ENCODE measurements at regions not wholly inside any gene's neighbourhood (a gene's known extent, or its start where the extent isn't known, plus 50 kb on each side); places are given as distances from the start of the nearest gene placed in this dataset.
A peak's percentile ranks its signal among the peaks of the same experiment; 100 is the strongest.

GRCh38 chr15:29913528-29914135 lies 91.4 kb upstream of the TJP1 start:
- no peak overlapping the region for H3K27ac ChIP-seq (ENCODE audit: low read depth, low read length)
- peaks cover 12% of the 10 kb centered on the region; the same call in 1 of the 2 replicates for H3K9me3 ChIP-seq (ENCODE audit: insufficient read depth, low read depth, low read length)
- 55% methylated on average over 4 of the region's 4 CpGs for WGBS
- no peak overlapping the region for H3K9ac ChIP-seq (ENCODE audit: low read depth, low read length)
- H3K36me3 ChIP-seq (ENCODE audit: insufficient read depth, low read length): no peaks in the 10 kb centered on the region
- H3K4me1 ChIP-seq (ENCODE audit: insufficient read depth, low read length): peaks cover 9% of the 10 kb centered on the region
- H3K4me3 ChIP-seq (ENCODE audit: low read length): no peak overlapping the region
- H3K27me3 ChIP-seq (ENCODE audit: insufficient read depth, low read length): no peaks in the 10 kb centered on the region

GRCh38 chr15:29911705-29912104 lies 89.4 kb upstream of the TJP1 start:
- H3K36me3 ChIP-seq (ENCODE audit: insufficient read depth, low read length): no peaks in the 10 kb centered on the region
- no peak overlapping the region for H3K27ac ChIP-seq (ENCODE audit: low read depth, low read length)
- WGBS: 73% methylated on average over 3 of the region's 3 CpGs
- H3K4me1 ChIP-seq (ENCODE audit: insufficient read depth, low read length): peaks cover 9% of the 10 kb centered on the region
- H3K27me3 ChIP-seq (ENCODE audit: insufficient read depth, low read length): no peaks in the 10 kb centered on the region
- H3K4me3 ChIP-seq (ENCODE audit: low read length): no peak overlapping the region
- peaks cover 12% of the 10 kb centered on the region; the same call in 1 of the 2 replicates for H3K9me3 ChIP-seq (ENCODE audit: insufficient read depth, low read depth, low read length)
- no peak overlapping the region for H3K9ac ChIP-seq (ENCODE audit: low read depth, low read length)

GRCh38 chr15:29910068-29910467 lies 87.8 kb upstream of the TJP1 start:
- H3K36me3 ChIP-seq (ENCODE audit: insufficient read depth, low read length): no peaks in the 10 kb centered on the region
- H3K27me3 ChIP-seq (ENCODE audit: insufficient read depth, low read length): no peaks in the 10 kb centered on the region
- H3K9me3 ChIP-seq (ENCODE audit: insufficient read depth, low read depth, low read length): peaks cover 12% of the 10 kb centered on the region; the same call in 1 of the 2 replicates
- H3K4me1 ChIP-seq (ENCODE audit: insufficient read depth, low read length): peaks cover 14% of the 10 kb centered on the region
- H3K9ac ChIP-seq (ENCODE audit: low read depth, low read length): no peak overlapping the region
- H3K4me3 ChIP-seq (ENCODE audit: low read length): no peak overlapping the region
- no peak overlapping the region for H3K27ac ChIP-seq (ENCODE audit: low read depth, low read length)
- 86% methylated on average over 3 of the region's 3 CpGs for WGBS

GRCh38 chr15:29904757-29905417 lies 82.6 kb upstream of the TJP1 start:
- 67% methylated on average over 3 of the region's 4 CpGs for WGBS
- no peak overlapping the region for H3K9ac ChIP-seq (ENCODE audit: low read depth, low read length)
- no peaks in the 10 kb centered on the region for H3K36me3 ChIP-seq (ENCODE audit: insufficient read depth, low read length)
- peaks cover 21% of the 10 kb centered on the region for H3K4me1 ChIP-seq (ENCODE audit: insufficient read depth, low read length)
- no peak overlapping the region for H3K4me3 ChIP-seq (ENCODE audit: low read length)
- H3K27ac ChIP-seq (ENCODE audit: low read depth, low read length): no peak overlapping the region; the same call in 1 of the 2 replicates
- no peaks in the 10 kb centered on the region for H3K9me3 ChIP-seq (ENCODE audit: insufficient read depth, low read depth, low read length)
- no peaks in the 10 kb centered on the region for H3K27me3 ChIP-seq (ENCODE audit: insufficient read depth, low read length)

GRCh38 chr15:29903785-29904464 lies 81.7 kb upstream of the TJP1 start:
- Histone ChIP-seq H3K9me3 (ENCODE audit: insufficient read depth, low read depth, low read length) (no peaks in the 10 kb centered on the region), H3K27ac (ENCODE audit: low read depth, low read length) (peak overlapping the region; percentile 3; the same call in 1 of the 2 replicates), H3K27me3 (ENCODE audit: insufficient read depth, low read length) (no peaks in the 10 kb centered on the region), H3K9ac (ENCODE audit: low read depth, low read length) (no peak overlapping the region), H3K36me3 (ENCODE audit: insufficient read depth, low read length) (no peaks in the 10 kb centered on the region), H3K4me3 (ENCODE audit: low read length) (no peak overlapping the region), H3K4me1 (ENCODE audit: insufficient read depth, low read length) (peaks cover 21% of the 10 kb centered on the region)
- WGBS: 45% methylated on average over 5 of the region's 6 CpGs

GRCh38 chr15:29903028-29903427 lies 80.8 kb upstream of the TJP1 start:
- Histone ChIP-seq H3K27me3 (ENCODE audit: insufficient read depth, low read length) (no peaks in the 10 kb centered on the region), H3K9ac (ENCODE audit: low read depth, low read length) (no peak overlapping the region), H3K4me1 (ENCODE audit: insufficient read depth, low read length) (peaks cover 21% of the 10 kb centered on the region), H3K36me3 (ENCODE audit: insufficient read depth, low read length) (no peaks in the 10 kb centered on the region), H3K27ac (ENCODE audit: low read depth, low read length) (no peak overlapping the region), H3K4me3 (ENCODE audit: low read length) (no peak overlapping the region), H3K9me3 (ENCODE audit: insufficient read depth, low read depth, low read length) (0 out of 2 replicates have a peak, but pooled peaks cover 2% of the 10 kb centered on the region)
- 94% methylated on average over 2 of the region's 2 CpGs for WGBS

- H3K36me3 ChIP-seq (ENCODE audit: insufficient read depth, low read length): no peaks in the 10 kb centered on the region
- H3K9me3 ChIP-seq (ENCODE audit: insufficient read depth, low read depth, low read length): peaks cover 14% of the 10 kb centered on the region; the same call in 1 of the 2 replicates
- peaks cover 20% of the 10 kb centered on the region for H3K4me1 ChIP-seq (ENCODE audit: insufficient read depth, low read length)
- no peaks in the 10 kb centered on the region for H3K27me3 ChIP-seq (ENCODE audit: insufficient read depth, low read length)
- 93% methylated on average over 7 of the region's 7 CpGs for WGBS
- no peak overlapping the region for H3K27ac ChIP-seq (ENCODE audit: low read depth, low read length)
- H3K4me3 ChIP-seq (ENCODE audit: low read length): no peak overlapping the region
- no peak overlapping the region for H3K9ac ChIP-seq (ENCODE audit: low read depth, low read length)
Measured at GRCh38 chr15:29900237-29901189, 78.2 kb upstream of the TJP1 start.

- Histone ChIP-seq H3K4me1 (ENCODE audit: insufficient read depth, low read length) (no peaks in the 10 kb centered on the region), H3K9ac (ENCODE audit: low read depth, low read length) (no peak overlapping the region), H3K36me3 (ENCODE audit: insufficient read depth, low read length) (no peaks in the 10 kb centered on the region), H3K9me3 (ENCODE audit: insufficient read depth, low read depth, low read length) (peaks cover 18% of the 10 kb centered on the region; the same call in 1 of the 2 replicates), H3K4me3 (ENCODE audit: low read length) (no peak overlapping the region), H3K27ac (ENCODE audit: low read depth, low read length) (no peak overlapping the region), H3K27me3 (ENCODE audit: insufficient read depth, low read length) (no peaks in the 10 kb centered on the region)
- WGBS: 76% methylated on average over 2 of the region's 2 CpGs
Measured at GRCh38 chr15:29896062-29896461, 73.8 kb upstream of the TJP1 start.

- Histone ChIP-seq H3K4me3 (ENCODE audit: low read length) (no peak overlapping the region), H3K4me1 (ENCODE audit: insufficient read depth, low read length) (peaks cover 25% of the 10 kb centered on the region), H3K27ac (ENCODE audit: low read depth, low read length) (no peak overlapping the region), H3K9ac (ENCODE audit: low read depth, low read length) (no peak overlapping the region), H3K27me3 (ENCODE audit: insufficient read depth, low read length) (no peaks in the 10 kb centered on the region), H3K36me3 (ENCODE audit: insufficient read depth, low read length) (no peaks in the 10 kb centered on the region), H3K9me3 (ENCODE audit: insufficient read depth, low read depth, low read length) (0 out of 2 replicates have a peak, but pooled peaks cover 4% of the 10 kb centered on the region)
- 100% methylated on average over 2 of the region's 2 CpGs for WGBS
Measured at GRCh38 chr15:29891096-29891457, 68.8 kb upstream of the TJP1 start.

- H3K9me3 ChIP-seq (ENCODE audit: insufficient read depth, low read depth, low read length): 0 out of 2 replicates have a peak, but pooled peaks cover 4% of the 10 kb centered on the region
- 92% methylated on average over 6 of the region's 6 CpGs for WGBS
- no peaks in the 10 kb centered on the region for H3K27me3 ChIP-seq (ENCODE audit: insufficient read depth, low read length)
- H3K4me1 ChIP-seq (ENCODE audit: insufficient read depth, low read length): peaks cover 25% of the 10 kb centered on the region
- H3K9ac ChIP-seq (ENCODE audit: low read depth, low read length): no peak overlapping the region
- no peak overlapping the region for H3K4me3 ChIP-seq (ENCODE audit: low read length)
- H3K27ac ChIP-seq (ENCODE audit: low read depth, low read length): peak overlapping the region; percentile 15; the same call in 1 of the 2 replicates
- H3K36me3 ChIP-seq (ENCODE audit: insufficient read depth, low read length): no peaks in the 10 kb centered on the region
Measured at GRCh38 chr15:29890336-29891095, 68.2 kb upstream of the TJP1 start.

Measured in HUES64 (cell line).